Liver (tissue), 3 donors: ENCODE measurements at regions not wholly inside any gene's neighbourhood (a gene's known extent, or its start where the extent isn't known, plus 50 kb on each side); places are given as distances from the start of the nearest gene placed in this dataset.

Experiments
- ATF3 ChIP-seq: IDR thresholded peaks from 2 replicates; pipeline ENCODE4 v1.6.1; 2016; ENCODE audit warnings: antibody characterized with exemption
- CTCF ChIP-seq: fragments of 150-350 bp; IDR thresholded peaks from 2 replicates; pipeline ENCODE4 v1.5.1; 2017; ENCODE audit warnings: improper control_type of control experiment, low read depth, low read length; ENCODE audit not compliant: missing input control
- EGR1 ChIP-seq, 2 donors: IDR thresholded peaks; 2 replicates each; pipeline ENCODE4 v1.6.1; 2016 to 2018; ENCODE audit warnings: antibody characterized with exemption in 2 of 2, low read depth in 2 of 2
- FOXA2 ChIP-seq: IDR thresholded peaks from 2 replicates; pipeline ENCODE4 v1.6.1; 2016; ENCODE audit warnings: antibody characterized with exemption
- GABPA ChIP-seq, 2 donors: IDR thresholded peaks in 1 of 2; conservative IDR thresholded peaks in 1 of 2; 2 replicates each; pipeline ENCODE4 v1.6.1; 2016; ENCODE audit warnings: antibody characterized with exemption in 2 of 2, mild to moderate bottlenecking in 1 of 2, moderate library complexity in 1 of 2
- HNF4A ChIP-seq, 2 donors: conservative IDR thresholded peaks; 2 replicates each; pipeline ENCODE4 v1.6.1; 2016; ENCODE audit warnings: antibody characterized with exemption in 2 of 2, mild to moderate bottlenecking in 2 of 2
- MAX ChIP-seq: IDR thresholded peaks from 2 replicates; pipeline ENCODE4 v1.6.1; 2016; ENCODE audit warnings: antibody characterized with exemption
- RAD21 ChIP-seq, 2 donors: IDR thresholded peaks; 2 replicates each; pipeline ENCODE4 v1.6.1; 2016; ENCODE audit warnings: antibody characterized with exemption in 2 of 2, mild to moderate bottlenecking in 2 of 2
- REST ChIP-seq: IDR thresholded peaks from 2 replicates; pipeline ENCODE4 v1.6.1; 2016; ENCODE audit warnings: antibody characterized with exemption, mild to moderate bottlenecking
- SP1 ChIP-seq: IDR thresholded peaks from 2 replicates; pipeline ENCODE4 v1.6.1; 2018; ENCODE audit warnings: antibody characterized with exemption, mild to moderate bottlenecking
- TAF1 ChIP-seq: conservative IDR thresholded peaks from 2 replicates; pipeline ENCODE4 v1.6.1; 2016; ENCODE audit warnings: antibody characterized with exemption, mild to moderate bottlenecking
- YY1 ChIP-seq: IDR thresholded peaks from 2 replicates; pipeline ENCODE4 v1.6.1; 2016; ENCODE audit warnings: antibody characterized with exemption, mild to moderate bottlenecking
- TF ChIP-seq, protein P1 (sequence below): IDR thresholded peaks from 2 replicates; pipeline ENCODE4 v1.6.1; 2016; ENCODE audit warnings: antibody characterized with exemption
- donor health status: healthy.
- donor health status: healthy.

GRCh38 chr17:59451706-59452105, 113.7 kb upstream of the DHX40 start:
- no peak for TF ChIP-seq CTCF
- TF ChIP-seq YY1: no peak
- no peak for TF ChIP-seq SP1
- no peak for TF ChIP-seq EGR1 (IDR thresholded peaks at IDR 0.05; ENCODE audit: low read depth in 2 of 2)
- no peak for TF ChIP-seq MAX
- no peak for TF ChIP-seq TAF1
- no peak for TF ChIP-seq ATF3
- no peak for TF ChIP-seq RAD21 (IDR thresholded peaks at IDR 0.05)
- no peak for TF ChIP-seq REST
- no peak for TF ChIP-seq FOXA2
- TF ChIP-seq, protein P1, sequence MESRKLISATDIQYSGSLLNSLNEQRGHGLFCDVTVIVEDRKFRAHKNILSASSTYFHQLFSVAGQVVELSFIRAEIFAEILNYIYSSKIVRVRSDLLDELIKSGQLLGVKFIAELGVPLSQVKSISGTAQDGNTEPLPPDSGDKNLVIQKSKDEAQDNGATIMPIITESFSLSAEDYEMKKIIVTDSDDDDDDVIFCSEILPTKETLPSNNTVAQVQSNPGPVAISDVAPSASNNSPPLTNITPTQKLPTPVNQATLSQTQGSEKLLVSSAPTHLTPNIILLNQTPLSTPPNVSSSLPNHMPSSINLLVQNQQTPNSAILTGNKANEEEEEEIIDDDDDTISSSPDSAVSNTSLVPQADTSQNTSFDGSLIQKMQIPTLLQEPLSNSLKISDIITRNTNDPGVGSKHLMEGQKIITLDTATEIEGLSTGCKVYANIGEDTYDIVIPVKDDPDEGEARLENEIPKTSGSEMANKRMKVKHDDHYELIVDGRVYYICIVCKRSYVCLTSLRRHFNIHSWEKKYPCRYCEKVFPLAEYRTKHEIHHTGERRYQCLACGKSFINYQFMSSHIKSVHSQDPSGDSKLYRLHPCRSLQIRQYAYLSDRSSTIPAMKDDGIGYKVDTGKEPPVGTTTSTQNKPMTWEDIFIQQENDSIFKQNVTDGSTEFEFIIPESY: no peak
- TF ChIP-seq HNF4A (conservative IDR thresholded peaks at IDR 0.05): no peak
- no peak for TF ChIP-seq GABPA (IDR thresholded peaks at IDR 0.05 in 1 of 2, conservative IDR thresholded peaks at IDR 0.05 in 1 of 2)
